HG02973 (cell line): ENCODE measurements at regions not wholly inside any gene's neighbourhood (a gene's known extent, or its start where the extent isn't known, plus 50 kb on each side); places are given as distances from the start of the nearest gene placed in this dataset.
"Not testable (repeated sequence)": the region's sequence is repeated elsewhere in the genome, so short reads cannot be mapped to it uniquely, and the experiment has no call there.

Source experiments
- ATAC-seq: cut with Tn5 transposase; IDR thresholded peaks from one replicate; pipeline ENCODE4 v1.9.1; 2021; ENCODE audit warnings: moderate library complexity; ENCODE audit not compliant: unreplicated experiment

DNA sequence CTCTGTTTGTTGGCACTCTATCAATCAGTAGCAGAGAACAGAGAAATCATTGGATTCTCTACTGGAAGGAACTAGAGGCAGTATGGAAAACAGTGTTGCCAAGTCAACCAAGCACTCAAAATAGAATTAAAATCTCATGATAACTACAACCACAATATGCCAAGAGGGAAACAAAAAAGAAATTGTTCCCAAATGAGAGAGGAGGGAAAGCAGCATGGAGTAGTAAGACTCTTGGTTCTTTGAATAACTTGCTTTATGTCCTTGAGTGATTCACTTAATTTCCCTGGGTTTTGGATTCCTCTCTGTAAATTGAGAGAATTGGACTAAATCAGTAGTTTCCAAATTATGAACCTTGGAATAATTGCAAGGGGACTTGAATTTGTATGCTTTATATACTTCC is 285.5 kb upstream of the ANKRD50 start:
- ATAC-seq: no peak

GRCh38 chr4:124997124-124997523 is 284.6 kb upstream of the ANKRD50 start:
- ATAC-seq: no peak

- ATAC-seq: no peak
Observed at GRCh38 chr4:124993838-124994237, 281.3 kb upstream of the ANKRD50 start.

DNA sequence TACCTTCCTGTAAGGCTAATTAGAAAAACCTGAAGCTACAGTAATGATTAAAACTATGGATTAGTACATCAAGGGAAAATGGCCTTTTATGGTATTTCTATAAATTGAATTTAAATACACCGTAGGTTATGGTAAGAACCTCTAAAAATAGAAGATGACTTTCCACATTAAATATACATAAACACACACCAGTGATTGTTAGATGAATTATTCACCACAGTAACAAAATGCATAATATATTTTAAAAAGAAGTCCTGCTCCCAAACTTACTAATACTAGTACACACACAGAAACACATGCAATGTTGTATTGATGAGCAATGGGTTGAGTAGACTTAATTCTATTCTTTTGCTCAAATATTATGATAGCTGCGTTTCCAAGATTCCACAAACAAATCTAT is 277.9 kb upstream of the ANKRD50 start:
- ATAC-seq: no peak

DNA sequence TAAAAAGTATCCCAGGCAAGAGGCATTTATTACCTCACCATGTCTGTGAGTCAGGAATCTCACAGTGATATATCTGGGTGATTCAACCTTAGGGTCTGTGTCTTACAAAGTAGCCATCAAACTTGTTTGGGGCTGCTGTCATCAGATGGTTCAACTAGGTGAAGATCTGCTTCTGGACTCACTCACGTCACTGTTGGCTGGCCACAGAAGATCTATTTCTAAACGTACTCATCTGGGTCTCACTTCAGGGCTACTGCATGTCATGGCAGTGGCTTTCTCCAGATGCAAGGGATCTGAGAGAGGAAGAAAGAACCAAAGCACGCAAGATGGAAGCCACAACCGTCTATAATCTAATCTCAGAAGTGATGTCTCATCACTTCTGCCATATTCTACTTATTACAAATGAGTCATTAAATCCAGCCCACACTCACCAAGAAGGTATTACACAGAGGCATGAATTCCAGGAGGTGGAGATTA is 267.8 kb upstream of the ANKRD50 start:
- ATAC-seq: no peak

- ATAC-seq: not testable (repeated sequence)
Observed at GRCh38 chr4:124978536-124978935, 266.0 kb upstream of the ANKRD50 start.

DNA sequence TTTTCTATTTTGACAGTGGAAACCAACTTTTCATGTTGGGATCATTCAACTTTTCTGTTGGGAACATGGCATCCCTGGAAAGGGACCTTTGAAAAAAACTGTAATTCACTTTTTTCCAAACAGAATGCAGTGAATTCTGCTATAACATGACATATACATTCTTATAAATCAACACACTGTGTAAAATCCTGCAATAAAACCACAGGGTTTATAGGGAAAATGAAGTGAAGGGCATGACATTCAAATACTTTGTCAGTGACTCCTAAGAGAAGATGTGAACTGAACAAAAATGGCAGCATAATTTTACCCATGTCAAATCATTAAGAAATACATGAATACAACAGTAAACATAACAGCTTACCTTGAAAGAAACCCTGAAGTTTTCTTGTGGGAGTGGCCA is 264.5 kb upstream of the ANKRD50 start:
- ATAC-seq: no peak

DNA sequence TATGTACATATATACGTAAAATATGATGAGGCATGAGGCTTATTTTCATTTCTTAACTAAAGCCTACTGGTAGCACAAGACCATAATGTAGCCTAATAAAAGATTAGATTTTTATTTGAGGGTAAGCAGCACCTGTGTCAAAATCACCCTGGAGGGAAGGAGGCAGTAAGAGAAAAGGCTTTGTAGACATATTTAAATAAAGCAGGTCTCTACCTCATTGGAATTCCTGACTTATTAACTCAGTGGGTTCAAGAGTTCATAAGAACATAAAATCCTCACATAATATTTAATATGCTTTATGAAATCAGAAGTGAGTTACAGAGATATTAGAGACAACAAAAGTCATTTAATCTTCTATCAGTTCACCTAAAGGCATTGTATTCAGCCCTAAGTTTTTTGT is 261.6 kb upstream of the ANKRD50 start:
- no peak for ATAC-seq

- no peak for ATAC-seq
Observed at GRCh38 chr4:124973716-124974115, 261.2 kb upstream of the ANKRD50 start.

DNA sequence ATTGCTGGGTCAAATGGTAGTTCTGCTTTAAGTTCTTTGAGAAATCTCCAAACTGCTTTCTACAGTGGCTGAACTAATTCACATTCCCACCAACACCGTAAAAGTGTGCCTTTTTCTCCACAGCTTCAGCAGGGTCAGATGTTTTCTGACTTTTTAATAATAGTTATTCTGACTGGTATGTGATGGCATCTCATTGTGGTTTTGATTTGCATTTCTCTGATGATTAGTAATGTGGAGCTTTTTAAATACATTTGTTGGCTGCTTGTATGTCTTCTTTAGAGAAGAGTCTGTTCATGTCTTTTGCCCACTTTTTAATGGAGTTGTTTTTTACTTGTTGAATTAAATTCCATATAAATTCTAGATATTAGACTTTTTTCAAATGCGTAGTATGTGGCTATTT is 257.5 kb upstream of the ANKRD50 start:
- ATAC-seq: no peak

GRCh38 chr4:124965497-124965891 is 253.0 kb upstream of the ANKRD50 start:
- no peak for ATAC-seq

GRCh38 chr4:124964852-124965496 is 252.4 kb upstream of the ANKRD50 start:
- ATAC-seq: no peak

DNA sequence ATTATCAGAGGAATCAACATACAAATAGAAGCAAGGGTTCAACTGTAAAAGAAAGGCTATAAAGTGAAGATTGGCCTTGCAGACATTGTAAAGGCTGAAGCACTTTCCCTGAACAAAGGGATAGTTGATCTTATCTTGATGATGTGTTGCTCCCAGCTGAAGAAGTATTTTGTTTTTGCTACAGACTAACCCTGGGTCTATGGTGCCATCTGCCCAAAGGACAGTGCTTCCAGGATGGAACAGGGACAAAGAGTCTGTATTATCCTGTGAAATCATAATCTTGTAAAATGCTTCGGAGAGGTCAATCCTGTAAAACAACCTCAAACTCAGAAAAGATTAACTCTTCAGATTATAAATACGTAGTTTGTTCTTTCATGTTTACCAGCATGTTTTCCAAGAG is 251.7 kb upstream of the ANKRD50 start:
- no peak for ATAC-seq

GRCh38 chr4:124961138-124961750 is 248.7 kb upstream of the ANKRD50 start:
- ATAC-seq: no peak

- ATAC-seq: no peak
Observed at GRCh38 chr4:124958847-124959246, 246.3 kb upstream of the ANKRD50 start.

DNA sequence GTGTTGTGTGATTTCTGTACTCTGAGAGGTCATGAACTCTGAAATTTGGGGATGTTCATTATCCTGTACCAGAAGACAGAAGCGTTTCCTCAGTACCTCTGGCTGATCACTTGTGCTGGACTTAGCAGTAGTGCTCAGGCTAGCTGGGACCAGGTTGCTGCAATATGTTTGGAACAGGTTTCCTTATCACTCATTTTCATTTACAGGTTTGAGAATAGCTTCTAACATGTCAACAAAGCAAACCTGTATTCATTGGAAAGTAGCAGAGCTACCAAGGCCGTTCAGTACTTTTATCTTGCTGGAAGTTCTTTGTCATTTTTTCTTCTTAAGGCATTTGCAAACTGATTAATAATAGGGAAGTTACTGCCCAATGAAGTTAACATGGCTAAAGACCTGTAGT is 242.9 kb upstream of the ANKRD50 start:
- ATAC-seq: no peak

GRCh38 chr4:124954046-124954445 is 241.5 kb upstream of the ANKRD50 start:
- ATAC-seq: no peak

DNA sequence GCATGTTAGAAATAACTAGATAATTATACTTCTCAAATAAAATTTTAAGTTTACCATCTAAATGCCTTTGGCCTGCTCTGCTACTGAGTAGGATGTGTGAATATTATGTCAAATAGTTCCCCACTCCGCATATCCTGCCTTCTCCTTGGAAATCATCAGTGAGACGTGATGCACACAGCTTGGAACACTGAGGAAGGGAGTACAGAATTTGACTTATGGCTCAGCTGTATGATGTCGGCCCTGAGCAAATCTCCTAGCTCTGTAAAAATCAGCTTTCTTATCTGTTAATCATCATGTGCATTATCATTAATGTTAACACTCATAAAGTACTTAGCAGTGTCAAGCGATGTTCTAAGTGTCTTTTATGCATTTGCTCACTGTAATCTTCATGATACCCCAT is 241.0 kb upstream of the ANKRD50 start:
- ATAC-seq: no peak

DNA sequence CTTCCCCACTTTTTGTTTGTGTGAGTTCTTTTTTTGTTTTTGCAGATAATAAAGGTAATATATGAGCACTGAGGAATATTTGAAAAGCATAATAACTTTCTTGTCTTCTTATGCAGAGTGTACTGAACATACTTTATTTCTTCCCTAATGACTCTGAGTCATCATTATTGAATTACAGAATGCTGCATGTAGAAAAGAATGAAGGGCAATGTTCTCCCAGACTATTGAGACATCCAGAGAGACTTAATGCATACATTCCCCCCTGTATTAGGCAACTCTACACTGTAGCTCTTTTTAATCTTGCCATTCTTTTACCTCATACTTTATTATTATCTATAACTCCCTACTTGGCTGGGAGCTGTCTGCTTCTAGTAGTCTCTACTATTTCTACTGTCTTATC is 240.5 kb upstream of the ANKRD50 start:
- ATAC-seq: no peak

DNA sequence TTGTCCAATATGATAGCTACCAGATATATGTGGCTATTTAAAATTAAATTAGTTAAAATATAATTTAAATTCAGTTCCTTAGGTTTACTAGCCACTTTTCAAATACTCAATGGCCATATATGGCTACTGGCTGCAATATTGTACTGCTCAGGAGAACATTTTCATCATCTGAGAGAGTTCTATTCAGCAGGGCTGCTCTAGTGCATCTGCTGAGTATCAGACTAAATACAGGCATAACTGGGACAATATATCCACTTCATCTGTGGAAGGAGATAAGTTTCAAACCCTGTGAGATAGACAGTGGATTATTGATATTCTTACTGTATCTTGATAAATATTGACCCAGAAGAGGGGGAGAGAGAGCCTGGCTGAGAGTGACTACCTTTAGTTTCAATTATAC is 240.1 kb upstream of the ANKRD50 start:
- no peak for ATAC-seq

DNA sequence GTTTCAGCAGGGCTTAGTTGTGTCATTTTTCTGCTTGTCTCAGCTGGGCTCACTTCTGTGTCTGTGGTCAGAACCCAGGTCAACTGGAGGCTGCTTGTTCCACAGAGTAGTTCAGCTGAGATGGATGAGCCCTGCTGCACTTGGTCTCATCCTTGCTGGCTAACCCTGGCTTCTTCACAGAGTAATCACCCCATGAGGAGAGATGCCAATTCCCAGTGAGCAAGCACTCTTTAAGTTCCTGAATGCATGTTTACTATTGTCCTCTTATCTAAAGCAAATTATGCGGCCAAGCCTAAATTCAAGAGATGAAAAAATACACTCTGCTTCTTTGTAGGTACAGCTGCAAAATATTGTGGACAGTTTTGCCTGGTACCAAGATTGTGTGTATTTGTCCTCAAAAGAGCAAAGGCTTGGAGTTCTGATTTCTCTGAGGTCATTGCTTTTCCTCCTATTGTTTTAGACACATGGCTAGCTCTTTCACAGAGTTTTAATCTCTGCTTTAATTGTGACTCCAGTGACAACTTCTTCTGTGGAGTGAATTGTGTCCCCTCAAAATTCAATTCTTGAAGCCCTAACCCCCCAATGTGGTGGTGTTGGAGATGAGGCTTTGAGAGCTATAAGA is 236.6 kb upstream of the ANKRD50 start:
- no peak for ATAC-seq

DNA sequence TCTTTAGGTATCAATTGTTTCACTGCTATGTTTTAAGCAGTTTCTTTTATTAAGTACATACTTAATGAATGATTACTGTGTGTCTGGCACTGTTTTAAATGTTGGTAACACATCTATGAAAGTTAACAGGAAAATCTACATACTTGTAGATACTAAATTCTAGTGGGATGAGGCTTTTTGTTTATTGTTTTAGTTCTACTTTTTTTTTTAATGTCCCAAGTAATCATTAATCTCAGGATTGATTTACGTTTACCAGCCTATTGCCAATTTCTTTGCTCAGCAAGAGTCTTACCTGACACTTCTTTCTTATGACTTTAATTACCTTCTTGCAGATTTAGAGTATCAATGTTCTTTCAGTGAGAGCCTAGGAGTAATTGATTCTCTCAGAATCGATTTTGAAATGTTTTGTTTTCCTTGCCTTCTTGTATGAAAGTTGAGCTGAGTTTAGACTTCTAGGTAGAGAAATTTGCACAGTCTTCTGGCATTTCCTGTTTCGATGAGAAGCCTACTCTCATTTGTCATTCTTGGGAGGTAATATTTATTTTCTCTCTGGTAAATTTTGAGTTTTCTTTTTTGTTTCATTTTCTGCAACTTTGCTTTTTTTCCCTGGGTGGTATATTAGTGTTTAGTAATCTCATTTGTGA is 235.2 kb upstream of the ANKRD50 start:
- ATAC-seq: no peak
